ENCODE measurements at regions not wholly inside any gene's neighbourhood (a gene's known extent, or its start where the extent isn't known, plus 50 kb on each side); places are given as distances from the start of the nearest gene placed in this dataset.

- WGBS, 2 experiments (ENCODE audit: low coverage in 1 of 2, low lambda C conversion rate in 2 of 2, missing lambda C conversion rate in 2 of 2) = 5 to 19% methylated on average over 4 of the region's 4 CpGs
Observed at GRCh38 chr1:37284053-37284452, 190.3 kb upstream of the ZC3H12A start.

GRCh38 chr1:37286881-37287280 lies 187.5 kb upstream of the ZC3H12A start:
- 20 to 37% methylated on average over 4 of the region's 4 CpGs for WGBS, 2 experiments (ENCODE audit: low coverage in 1 of 2, low lambda C conversion rate in 2 of 2, missing lambda C conversion rate in 2 of 2)

More at GRCh38 chr1:37284053-37284452, 190.3 kb upstream of the ZC3H12A start:
- in situ Hi-C loops (cut with MboI) = no loop called here
- Histone ChIP-seq H3K9ac (no peak overlapping the region), H3K27ac (no peak overlapping the region), H3K4me1 (ENCODE audit: insufficient read depth) (no peaks in the 10 kb centered on the region), H3K79me2 (ENCODE audit: insufficient read depth) (no peaks in the 10 kb centered on the region), H3K4me2 (ENCODE audit: unreplicated experiment) (no peak overlapping the region), H3K36me3 (ENCODE audit: low read depth) (no peaks in the 10 kb centered on the region), H3F3A (ENCODE audit: insufficient read depth) (no peaks in the 10 kb centered on the region), H3K9me3 (ENCODE audit: low read depth) (no peaks in the 10 kb centered on the region), H3K9me2 (ENCODE audit: insufficient read depth) (no peaks in the 10 kb centered on the region), H2AFZ (no peak overlapping the region), H3K4me3 (no peak overlapping the region), H4K20me1 (ENCODE audit: insufficient read depth) (no peaks in the 10 kb centered on the region), H3K27me3 (replicated peaks; ENCODE audit: insufficient read depth) (no peaks in the 10 kb centered on the region)
- no peak for TF ChIP-seq EZH2phosphoT487 (IDR thresholded peaks at IDR 0.05; ENCODE audit: insufficient read depth, low read depth)
- no peak for TF ChIP-seq EZH2 (IDR thresholded peaks at IDR 0.05; ENCODE audit: insufficient read depth, poor library complexity, severe bottlenecking)
- DNase-seq = no peak

DNA sequence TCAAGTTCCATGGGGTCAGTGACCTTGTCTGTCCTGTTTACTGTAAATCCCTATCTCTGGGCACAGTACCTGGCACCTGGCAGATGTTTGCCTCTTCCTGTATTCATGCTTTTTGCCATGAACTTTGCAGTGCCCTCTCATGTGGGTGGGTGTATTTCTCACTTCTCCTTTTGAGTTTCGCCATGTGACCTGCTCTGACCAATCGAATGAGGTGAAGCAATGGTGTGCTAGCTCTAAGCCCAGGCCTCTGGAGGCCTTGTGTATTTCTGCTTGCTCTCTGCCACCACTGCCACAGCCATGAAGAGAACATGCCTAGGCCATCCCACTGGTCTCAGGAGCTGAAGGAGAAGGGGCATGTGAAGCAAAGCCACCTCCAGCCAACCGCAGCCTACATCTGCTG lies 185.5 kb upstream of the ZC3H12A start:
- Histone ChIP-seq H4K20me1 (ENCODE audit: insufficient read depth) (no peaks in the 10 kb centered on the region), H3K9me3 (ENCODE audit: low read depth) (no peaks in the 10 kb centered on the region), H3K36me3 (ENCODE audit: low read depth) (no peaks in the 10 kb centered on the region), H3K4me3 (no peak overlapping the region), H3K9ac (no peak overlapping the region), H3K4me2 (ENCODE audit: unreplicated experiment) (no peak overlapping the region), H3K9me2 (ENCODE audit: insufficient read depth) (no peaks in the 10 kb centered on the region), H3K79me2 (ENCODE audit: insufficient read depth) (no peaks in the 10 kb centered on the region), H3K27ac (no peak overlapping the region), H3K4me1 (ENCODE audit: insufficient read depth) (no peaks in the 10 kb centered on the region), H2AFZ (no peak overlapping the region), H3K27me3 (replicated peaks; ENCODE audit: insufficient read depth) (no peaks in the 10 kb centered on the region), H3F3A (ENCODE audit: insufficient read depth) (no peaks in the 10 kb centered on the region)
- no peak for DNase-seq
- in situ Hi-C loops (cut with MboI) = no loop called here
- TF ChIP-seq EZH2phosphoT487 (IDR thresholded peaks at IDR 0.05; ENCODE audit: insufficient read depth, low read depth) (no peak), EZH2 (IDR thresholded peaks at IDR 0.05; ENCODE audit: insufficient read depth, poor library complexity, severe bottlenecking) (no peak)
- WGBS, 2 experiments (ENCODE audit: low coverage in 1 of 2, low lambda C conversion rate in 2 of 2, missing lambda C conversion rate in 2 of 2) = 60 to 69% methylated on average over 3 of the region's 3 CpGs

More at GRCh38 chr1:37286881-37287280, 187.5 kb upstream of the ZC3H12A start:
- in situ Hi-C loops (cut with MboI) = no loop called here
- Histone ChIP-seq H3F3A (ENCODE audit: insufficient read depth) (no peaks in the 10 kb centered on the region), H3K9me3 (ENCODE audit: low read depth) (no peaks in the 10 kb centered on the region), H3K27me3 (replicated peaks; ENCODE audit: insufficient read depth) (no peaks in the 10 kb centered on the region), H3K27ac (no peak overlapping the region), H3K4me2 (ENCODE audit: unreplicated experiment) (no peak overlapping the region), H4K20me1 (ENCODE audit: insufficient read depth) (no peaks in the 10 kb centered on the region), H3K79me2 (ENCODE audit: insufficient read depth) (no peaks in the 10 kb centered on the region), H3K36me3 (ENCODE audit: low read depth) (no peaks in the 10 kb centered on the region), H3K4me3 (no peak overlapping the region), H2AFZ (no peak overlapping the region), H3K9ac (no peak overlapping the region), H3K9me2 (ENCODE audit: insufficient read depth) (no peaks in the 10 kb centered on the region), H3K4me1 (ENCODE audit: insufficient read depth) (no peaks in the 10 kb centered on the region)
- DNase-seq = no peak
- no peak for TF ChIP-seq EZH2 (IDR thresholded peaks at IDR 0.05; ENCODE audit: insufficient read depth, poor library complexity, severe bottlenecking)
- TF ChIP-seq EZH2phosphoT487 (IDR thresholded peaks at IDR 0.05; ENCODE audit: insufficient read depth, low read depth) = no peak

- no peaks in the 10 kb centered on the region for H3K9me2 ChIP-seq (ENCODE audit: insufficient read depth)
- H3K4me1 ChIP-seq (ENCODE audit: insufficient read depth) = no peaks in the 10 kb centered on the region
- no peak for TF ChIP-seq EZH2 (IDR thresholded peaks at IDR 0.05; ENCODE audit: insufficient read depth, poor library complexity, severe bottlenecking)
- TF ChIP-seq EZH2phosphoT487 (IDR thresholded peaks at IDR 0.05; ENCODE audit: insufficient read depth, low read depth) = no peak
- no peaks in the 10 kb centered on the region for H3K79me2 ChIP-seq (ENCODE audit: insufficient read depth)
- no peak overlapping the region for H3K27ac ChIP-seq
- 0 out of 2 replicates have a peak, but pooled peaks cover 4% of the 10 kb centered on the region for H3K27me3 ChIP-seq (replicated peaks; ENCODE audit: insufficient read depth)
- 10 to 11% methylated on average over 4 of the region's 4 CpGs for WGBS, 2 experiments (ENCODE audit: low coverage in 1 of 2, low lambda C conversion rate in 2 of 2, missing lambda C conversion rate in 2 of 2)
- H3F3A ChIP-seq (ENCODE audit: insufficient read depth) = no peaks in the 10 kb centered on the region
- no peak overlapping the region for H2AFZ ChIP-seq
- DNase-seq = no peak
- in situ Hi-C loops (cut with MboI) = no loop called here
- no peak overlapping the region for H3K9ac ChIP-seq
- H3K4me2 ChIP-seq (ENCODE audit: unreplicated experiment) = no peak overlapping the region
- H4K20me1 ChIP-seq (ENCODE audit: insufficient read depth) = no peaks in the 10 kb centered on the region
- H3K9me3 ChIP-seq (ENCODE audit: low read depth) = no peaks in the 10 kb centered on the region
- H3K36me3 ChIP-seq (ENCODE audit: low read depth) = no peaks in the 10 kb centered on the region
- no peak overlapping the region for H3K4me3 ChIP-seq
Observed at GRCh38 chr1:37290718-37291117, 183.7 kb upstream of the ZC3H12A start.

DNA sequence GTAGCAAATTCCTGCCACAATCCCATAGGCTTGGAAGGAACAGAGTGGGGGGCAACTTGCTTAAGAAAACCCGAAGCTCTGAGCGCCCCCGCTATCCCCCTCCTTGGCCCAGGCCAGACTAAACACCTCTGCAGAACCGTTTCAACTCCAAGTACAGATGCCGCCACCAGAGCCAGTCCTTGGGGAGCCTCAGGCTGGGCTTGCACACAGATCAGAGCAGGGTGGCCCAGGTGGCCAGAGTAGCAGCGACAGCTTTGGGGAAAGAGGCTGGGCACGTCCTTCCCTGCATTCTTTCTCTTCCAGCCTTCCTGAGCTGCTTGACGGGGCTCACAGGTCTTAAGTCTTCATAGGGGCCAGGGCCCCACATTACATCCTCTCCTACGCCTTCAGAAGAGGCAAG lies 181.6 kb upstream of the ZC3H12A start:
- peaks cover 4% of the 10 kb centered on the region; the same call in 1 of the 2 replicates for H3K27me3 ChIP-seq (replicated peaks; ENCODE audit: insufficient read depth)
- no peak overlapping the region for H3K27ac ChIP-seq
- no peaks in the 10 kb centered on the region for H3F3A ChIP-seq (ENCODE audit: insufficient read depth)
- no peak overlapping the region for H3K4me2 ChIP-seq (ENCODE audit: unreplicated experiment)
- no peak overlapping the region for H3K4me3 ChIP-seq
- no peaks in the 10 kb centered on the region for H3K79me2 ChIP-seq (ENCODE audit: insufficient read depth)
- no peak for DNase-seq
- no peaks in the 10 kb centered on the region for H3K36me3 ChIP-seq (ENCODE audit: low read depth)
- no peaks in the 10 kb centered on the region for H4K20me1 ChIP-seq (ENCODE audit: insufficient read depth)
- TF ChIP-seq EZH2 (IDR thresholded peaks at IDR 0.05; ENCODE audit: insufficient read depth, poor library complexity, severe bottlenecking) = no peak
- TF ChIP-seq EZH2phosphoT487 (IDR thresholded peaks at IDR 0.05; ENCODE audit: insufficient read depth, low read depth) = no peak
- no peak overlapping the region for H2AFZ ChIP-seq
- H3K9me3 ChIP-seq (ENCODE audit: low read depth) = no peaks in the 10 kb centered on the region
- H3K9ac ChIP-seq = no peak overlapping the region
- H3K9me2 ChIP-seq (ENCODE audit: insufficient read depth) = no peaks in the 10 kb centered on the region
- WGBS, 2 experiments (ENCODE audit: low coverage in 1 of 2, low lambda C conversion rate in 2 of 2, missing lambda C conversion rate in 2 of 2) = 22 to 28% methylated on average over 9 of the region's 9 CpGs
- in situ Hi-C loops (cut with MboI) = no loop called here
- H3K4me1 ChIP-seq (ENCODE audit: insufficient read depth) = no peaks in the 10 kb centered on the region
